MM.1S (cell line): ENCODE measurements at regions not wholly inside any gene's neighbourhood (a gene's known extent, or its start where the extent isn't known, plus 50 kb on each side); places are given as distances from the start of the nearest gene placed in this dataset.

ENCODE experiments used
- DNase-seq: peaks from one replicate; pipeline ENCODE4 v3.0.0-alpha.2; 2015
- H2AFZ ChIP-seq: fragments of 300-600 bp; sonication (generic); 2 replicates; pipeline ENCODE4 v1.6.0; 2016; ENCODE audit warnings: antibody characterized with exemption, low read length
- H3F3A ChIP-seq: fragments of 300-600 bp; sonication (generic); 2 replicates; pipeline ENCODE4 v1.6.1; 2016; ENCODE audit warnings: mild to moderate bottlenecking, antibody characterized with exemption, low read length, moderate library complexity, mixed read lengths; ENCODE audit not compliant: insufficient read depth
- H3K27ac ChIP-seq: fragments of 300-600 bp; sonication (generic); 2 replicates; pipeline ENCODE4 v1.5.1; 2016; ENCODE audit warnings: mild to moderate bottlenecking, low read length
- H3K27me3 ChIP-seq: fragments of 300-600 bp; sonication (generic); replicated peaks from 2 replicates; pipeline ENCODE4 v1.6.0; 2016; ENCODE audit warnings: low read length; ENCODE audit not compliant: insufficient read depth
- H3K36me3 ChIP-seq: fragments of 300-600 bp; sonication (generic); replicated peaks from 2 replicates; pipeline ENCODE4 v1.6.1; 2016; ENCODE audit warnings: mild to moderate bottlenecking, low read length, mixed read lengths; ENCODE audit not compliant: insufficient read depth
- H3K4me1 ChIP-seq: fragments of 300-600 bp; sonication (generic); 2 replicates; pipeline ENCODE4 v1.6.1; 2016; ENCODE audit warnings: low read length, mixed read lengths
- H3K4me2 ChIP-seq: fragments of 300-600 bp; sonication (generic); 2 replicates; pipeline ENCODE4 v1.6.0; 2016; ENCODE audit warnings: low read depth, low read length
- H3K4me3 ChIP-seq: fragments of 300-600 bp; sonication (generic); 2 replicates; pipeline ENCODE4 v1.5.1; 2016; ENCODE audit warnings: low read length, mixed read lengths
- H3K79me2 ChIP-seq: fragments of 300-600 bp; sonication (generic); 2 replicates; pipeline ENCODE4 v1.6.1; 2016; ENCODE audit warnings: mixed run types, low read length, mixed read lengths
- H3K9ac ChIP-seq: fragments of 300-600 bp; sonication (generic); 2 replicates; pipeline ENCODE4 v1.6.1; 2016; ENCODE audit warnings: low read length, mixed read lengths
- H3K9me2 ChIP-seq: fragments of 300-600 bp; sonication (generic); replicated peaks from 2 replicates; pipeline ENCODE4 v1.6.1; 2016; ENCODE audit warnings: mild to moderate bottlenecking, low read length, mixed read lengths; ENCODE audit not compliant: insufficient read depth
- H3K9me3 ChIP-seq: fragments of 300-600 bp; sonication (generic); replicated peaks from 2 replicates; pipeline ENCODE4 v1.6.1; 2016; ENCODE audit warnings: mild to moderate bottlenecking, low read length, mixed read lengths; ENCODE audit not compliant: insufficient read depth
- H4K20me1 ChIP-seq: fragments of 300-600 bp; sonication (generic); 2 replicates; pipeline ENCODE4 v1.6.1; 2016; ENCODE audit warnings: mild to moderate bottlenecking, low read length, moderate library complexity, mixed read lengths; ENCODE audit not compliant: insufficient read depth
- CTCF ChIP-seq: fragments of 300-600 bp; sonication (generic); IDR thresholded peaks from 2 replicates; pipeline ENCODE4 v1.5.1; 2016; ENCODE audit warnings: antibody characterized with exemption, low read length, mixed read lengths
- EZH2 ChIP-seq: fragments of 300-600 bp; sonication (generic); optimal IDR thresholded peaks from 2 replicates; pipeline ENCODE3; 2017; ENCODE audit warnings: low read depth, mild to moderate bottlenecking, antibody characterized with exemption, low read length, mixed read lengths
- EZH2phosphoT487 ChIP-seq: fragments of 300-600 bp; sonication (generic); IDR thresholded peaks from 2 replicates; pipeline ENCODE4 v1.6.1; 2018; ENCODE audit warnings: antibody characterized with exemption, low read length

- H2AFZ ChIP-seq, result no peak overlapping the region
- no peak overlapping the region for H3K4me3 ChIP-seq
- H3K9ac ChIP-seq, result no peak overlapping the region
- no peaks in the 10 kb centered on the region for H3F3A ChIP-seq
- H3K4me2 ChIP-seq, result no peak overlapping the region
- H3K4me1 ChIP-seq, result no peaks in the 10 kb centered on the region
- H3K27me3 ChIP-seq, result no peaks in the 10 kb centered on the region
- H4K20me1 ChIP-seq, result no peaks in the 10 kb centered on the region
- no peaks in the 10 kb centered on the region for H3K79me2 ChIP-seq
- no peaks in the 10 kb centered on the region for H3K36me3 ChIP-seq
- no peak for DNase-seq
- no peak overlapping the region for H3K27ac ChIP-seq
- no peak for TF ChIP-seq EZH2
- H3K9me2 ChIP-seq, result no peaks in the 10 kb centered on the region
- no peaks in the 10 kb centered on the region for H3K9me3 ChIP-seq
Observed at GRCh38 chr11:36783808-36784207, 185.8 kb upstream of the RAG2 start.

GRCh38 chr11:36779791-36780190 is 181.8 kb upstream of the RAG2 start:
- no peaks in the 10 kb centered on the region for H3F3A ChIP-seq
- H4K20me1 ChIP-seq, result no peaks in the 10 kb centered on the region
- no peak overlapping the region for H3K4me2 ChIP-seq
- H3K4me1 ChIP-seq, result no peaks in the 10 kb centered on the region
- H3K4me3 ChIP-seq, result no peak overlapping the region
- H3K9ac ChIP-seq, result no peak overlapping the region
- H3K9me3 ChIP-seq, result no peaks in the 10 kb centered on the region
- H3K27me3 ChIP-seq, result no peaks in the 10 kb centered on the region
- no peaks in the 10 kb centered on the region for H3K9me2 ChIP-seq
- H2AFZ ChIP-seq, result no peak overlapping the region
- H3K36me3 ChIP-seq, result no peaks in the 10 kb centered on the region
- no peak for DNase-seq
- no peaks in the 10 kb centered on the region for H3K79me2 ChIP-seq
- H3K27ac ChIP-seq, result no peak overlapping the region
- TF ChIP-seq EZH2phosphoT487 (no peak), CTCF (no peak), EZH2 (no peak)

- TF ChIP-seq CTCF (no peak), EZH2 (no peak), EZH2phosphoT487 (no peak)
- no peak for DNase-seq
- no peak overlapping the region for H3K4me3 ChIP-seq
- no peaks in the 10 kb centered on the region for H3K36me3 ChIP-seq
- H3K4me2 ChIP-seq, result no peak overlapping the region
- H3K4me1 ChIP-seq, result no peaks in the 10 kb centered on the region
- no peak overlapping the region for H2AFZ ChIP-seq
- no peaks in the 10 kb centered on the region for H3K9me3 ChIP-seq
- no peak overlapping the region for H3K27ac ChIP-seq
- H3K79me2 ChIP-seq, result no peaks in the 10 kb centered on the region
- H3K9ac ChIP-seq, result no peak overlapping the region
- H3K27me3 ChIP-seq, result no peaks in the 10 kb centered on the region
- H4K20me1 ChIP-seq, result no peaks in the 10 kb centered on the region
- H3K9me2 ChIP-seq, result no peaks in the 10 kb centered on the region
- no peaks in the 10 kb centered on the region for H3F3A ChIP-seq
Observed at GRCh38 chr11:36777311-36777710, 179.3 kb upstream of the RAG2 start.

- TF ChIP-seq CTCF, result no peak
- Histone ChIP-seq H3K4me1 (no peaks in the 10 kb centered on the region), H3K79me2 (no peaks in the 10 kb centered on the region), H4K20me1 (no peaks in the 10 kb centered on the region), H3K27me3 (no peaks in the 10 kb centered on the region), H3K4me2 (no peak overlapping the region), H3K9ac (no peak overlapping the region), H3K27ac (no peak overlapping the region), H3K36me3 (no peaks in the 10 kb centered on the region), H3K4me3 (no peak overlapping the region), H3K9me2 (no peaks in the 10 kb centered on the region), H3K9me3 (no peaks in the 10 kb centered on the region), H2AFZ (no peak overlapping the region), H3F3A (no peaks in the 10 kb centered on the region)
- no peak for DNase-seq
Observed at GRCh38 chr11:36775756-36776155, 177.7 kb upstream of the RAG2 start.
